GM10266 (cell line): ENCODE measurements at regions not wholly inside any gene's neighbourhood (a gene's known extent, or its start where the extent isn't known, plus 50 kb on each side); places are given as distances from the start of the nearest gene placed in this dataset.
"Not testable (repeated sequence)": the region's sequence is repeated elsewhere in the genome, so short reads cannot be mapped to it uniquely, and the experiment has no call there.

Experiments used
- DNase-seq: peaks from one replicate; pipeline ENCODE4 v3.0.0; 2012; ENCODE audit errors: extremely low spot score
- TF ChIP-seq, protein P1 (sequence below): IDR thresholded peaks from 2 replicates; pipeline ENCODE4 v1.5.1; 2012; ENCODE audit warnings: mild to moderate bottlenecking, low read depth; ENCODE audit not compliant: control insufficient read depth, insufficient read depth; ENCODE audit errors: missing control alignments

DNA sequence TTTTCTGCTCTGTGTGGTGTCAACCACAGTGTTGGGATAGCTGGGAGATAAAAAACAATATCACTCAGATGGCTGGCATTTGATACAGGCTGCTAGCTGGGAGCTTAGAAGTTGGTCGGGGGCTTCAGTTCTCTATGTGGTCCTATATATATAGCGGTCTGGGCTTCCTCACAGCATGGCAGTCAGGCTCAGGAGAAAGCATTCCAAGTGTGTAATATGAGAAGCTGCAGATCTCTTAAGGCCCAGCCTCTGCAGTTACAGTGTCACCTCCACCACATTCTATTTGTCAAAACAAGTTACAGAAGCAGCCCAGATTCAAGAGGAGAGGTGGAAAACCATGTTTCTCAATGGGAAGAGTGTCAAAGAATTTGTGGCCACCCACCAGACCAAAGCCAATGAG lies 108.1 kb upstream of the NIPBL start:
- no peak for DNase-seq
- TF ChIP-seq, protein P1, sequence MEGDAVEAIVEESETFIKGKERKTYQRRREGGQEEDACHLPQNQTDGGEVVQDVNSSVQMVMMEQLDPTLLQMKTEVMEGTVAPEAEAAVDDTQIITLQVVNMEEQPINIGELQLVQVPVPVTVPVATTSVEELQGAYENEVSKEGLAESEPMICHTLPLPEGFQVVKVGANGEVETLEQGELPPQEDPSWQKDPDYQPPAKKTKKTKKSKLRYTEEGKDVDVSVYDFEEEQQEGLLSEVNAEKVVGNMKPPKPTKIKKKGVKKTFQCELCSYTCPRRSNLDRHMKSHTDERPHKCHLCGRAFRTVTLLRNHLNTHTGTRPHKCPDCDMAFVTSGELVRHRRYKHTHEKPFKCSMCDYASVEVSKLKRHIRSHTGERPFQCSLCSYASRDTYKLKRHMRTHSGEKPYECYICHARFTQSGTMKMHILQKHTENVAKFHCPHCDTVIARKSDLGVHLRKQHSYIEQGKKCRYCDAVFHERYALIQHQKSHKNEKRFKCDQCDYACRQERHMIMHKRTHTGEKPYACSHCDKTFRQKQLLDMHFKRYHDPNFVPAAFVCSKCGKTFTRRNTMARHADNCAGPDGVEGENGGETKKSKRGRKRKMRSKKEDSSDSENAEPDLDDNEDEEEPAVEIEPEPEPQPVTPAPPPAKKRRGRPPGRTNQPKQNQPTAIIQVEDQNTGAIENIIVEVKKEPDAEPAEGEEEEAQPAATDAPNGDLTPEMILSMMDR: no peak

DNA sequence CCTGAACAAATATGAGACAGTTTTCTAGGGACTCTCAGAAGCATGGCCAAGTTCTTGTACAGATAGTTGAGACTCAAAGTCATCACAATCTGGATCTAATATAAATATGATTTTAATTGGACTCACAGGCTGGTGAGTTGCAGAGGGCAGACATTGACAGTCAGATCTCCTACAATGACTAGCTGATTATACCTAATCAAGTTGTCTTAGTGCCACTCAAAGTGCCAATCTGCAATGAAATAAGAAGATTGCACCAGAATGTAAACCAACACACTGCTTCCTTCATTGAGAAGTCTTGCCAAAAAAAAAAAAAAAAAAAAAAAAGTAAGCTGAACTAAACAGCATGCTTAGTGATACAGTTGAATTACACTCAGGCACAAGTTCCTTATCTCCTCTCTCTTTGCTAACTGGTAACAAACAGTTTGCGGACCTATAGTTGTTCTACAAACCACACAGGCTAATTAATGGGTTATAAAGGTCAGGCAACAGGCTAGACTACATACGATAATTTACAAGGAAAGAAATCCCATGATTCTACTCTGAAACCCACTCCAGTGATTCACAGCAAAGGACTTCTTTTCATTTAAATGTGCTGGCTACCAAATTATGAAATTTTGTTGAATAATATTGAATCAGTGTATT lies 107.3 kb upstream of the NIPBL start:
- no peak for DNase-seq
- TF ChIP-seq, protein P1: no peak

DNA sequence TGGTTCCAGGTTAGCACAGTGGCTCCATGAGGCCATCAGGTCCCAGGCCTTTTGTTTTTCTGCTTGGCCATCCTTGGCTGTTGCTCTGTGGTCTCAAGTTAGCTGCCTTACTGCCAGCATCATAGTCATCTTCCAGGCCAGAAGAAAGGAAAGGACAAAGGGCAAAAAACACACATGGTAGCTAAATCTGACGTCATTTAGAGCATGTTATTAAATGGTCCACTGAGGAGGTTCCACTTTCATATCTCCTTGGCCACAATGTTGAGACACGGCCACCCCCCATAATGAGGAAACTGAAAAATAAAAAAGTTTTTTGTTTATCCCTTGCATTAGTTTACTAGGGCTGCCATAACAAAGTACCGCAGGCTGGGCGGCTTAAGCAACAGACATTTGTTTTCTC lies 106.4 kb upstream of the NIPBL start:
- no peak for DNase-seq

DNA sequence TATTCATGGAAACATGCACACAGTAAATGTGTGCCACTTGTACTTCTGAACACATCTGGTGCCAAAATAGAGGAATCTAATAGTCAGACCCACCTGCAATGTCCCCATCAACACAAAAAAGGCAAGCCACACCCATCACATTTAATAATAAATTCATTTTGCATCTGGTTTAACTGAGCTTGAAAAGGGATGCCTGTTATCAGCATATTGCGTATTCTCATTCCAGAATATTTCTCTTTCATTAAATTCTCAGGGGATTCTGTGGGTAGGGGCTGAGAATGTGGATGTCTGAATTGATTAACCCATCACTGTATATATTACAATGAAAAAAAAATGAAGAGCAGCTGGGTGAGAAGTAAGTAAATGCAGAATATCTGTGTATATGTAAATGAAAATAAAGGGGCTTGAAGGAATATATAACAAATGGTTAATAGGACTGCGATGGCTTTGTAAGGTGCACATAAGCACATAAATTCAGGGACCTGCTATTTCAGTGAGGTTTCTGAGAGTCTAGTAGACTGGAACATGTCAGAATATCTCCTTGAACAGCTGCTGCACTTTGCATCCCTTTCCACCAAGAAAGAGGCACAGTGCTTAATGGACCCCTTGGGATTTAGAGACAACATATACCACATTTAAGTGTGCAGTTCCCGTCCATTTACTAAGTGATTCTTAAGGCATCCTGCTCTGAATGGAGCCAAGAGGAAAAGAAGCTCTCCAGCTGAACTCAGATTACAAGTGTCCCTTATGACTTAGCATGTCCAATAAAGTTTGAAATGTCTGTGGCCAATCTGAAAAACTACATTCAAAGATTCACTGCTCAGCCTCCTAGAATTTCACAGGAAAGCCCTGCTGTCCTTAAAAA lies 104.1 kb upstream of the NIPBL start:
- TF ChIP-seq, protein P1: no peak
- no peak for DNase-seq

More for the DNA sequence above, 106.4 kb upstream of the NIPBL start:
- TF ChIP-seq, protein P1: no peak

DNA sequence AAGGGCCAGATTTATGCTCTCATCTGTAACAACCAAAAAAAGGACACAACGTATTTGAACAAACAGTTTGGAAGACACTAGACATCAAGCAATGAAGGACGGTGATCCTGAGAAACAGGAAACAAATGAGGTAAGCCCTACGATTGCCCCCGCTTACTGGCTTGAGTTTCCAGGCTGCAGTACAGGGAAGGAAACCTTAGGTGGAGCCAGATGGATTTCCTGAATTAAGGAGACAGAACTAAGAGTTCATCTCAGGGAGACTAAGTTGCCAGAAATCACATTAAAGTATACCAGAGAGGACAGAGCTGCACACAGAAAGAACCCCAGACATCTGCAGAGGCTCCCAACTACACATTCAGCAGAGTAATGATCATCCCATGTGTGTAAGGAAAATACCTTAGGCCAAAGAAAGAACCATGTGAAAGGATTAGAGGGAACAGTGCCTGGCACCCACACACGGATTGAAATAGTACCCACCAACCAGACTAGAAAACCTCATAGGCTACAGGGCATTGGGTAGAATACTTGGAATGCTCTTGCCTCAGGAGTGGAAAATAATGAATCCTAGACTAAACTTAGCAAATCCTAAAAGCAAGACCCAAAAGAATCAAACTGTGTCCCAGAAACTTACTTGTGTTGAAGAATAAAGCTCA lies 99.3 kb upstream of the NIPBL start:
- DNase-seq: no peak
- TF ChIP-seq, protein P1: no peak

DNA sequence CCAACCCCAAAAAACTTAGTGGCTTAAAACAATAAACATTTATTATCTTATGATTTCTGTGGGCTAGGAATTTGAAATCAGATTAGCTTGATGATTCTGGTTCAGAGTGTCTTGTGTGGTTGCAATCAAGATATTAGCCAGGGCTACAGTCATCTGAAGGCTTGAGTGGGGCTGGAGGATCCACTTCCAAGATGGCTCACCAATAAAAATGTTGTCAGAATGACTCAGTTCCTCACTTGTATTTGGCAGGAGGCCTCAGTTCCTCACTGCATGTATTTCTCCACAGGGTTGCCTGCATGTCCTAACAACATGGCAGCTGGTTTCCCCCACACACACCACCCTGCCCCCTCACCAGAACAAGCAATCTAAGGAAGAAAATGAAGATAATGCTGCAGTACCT lies 98.2 kb upstream of the NIPBL start:
- TF ChIP-seq, protein P1: no peak
- DNase-seq: no peak

DNA sequence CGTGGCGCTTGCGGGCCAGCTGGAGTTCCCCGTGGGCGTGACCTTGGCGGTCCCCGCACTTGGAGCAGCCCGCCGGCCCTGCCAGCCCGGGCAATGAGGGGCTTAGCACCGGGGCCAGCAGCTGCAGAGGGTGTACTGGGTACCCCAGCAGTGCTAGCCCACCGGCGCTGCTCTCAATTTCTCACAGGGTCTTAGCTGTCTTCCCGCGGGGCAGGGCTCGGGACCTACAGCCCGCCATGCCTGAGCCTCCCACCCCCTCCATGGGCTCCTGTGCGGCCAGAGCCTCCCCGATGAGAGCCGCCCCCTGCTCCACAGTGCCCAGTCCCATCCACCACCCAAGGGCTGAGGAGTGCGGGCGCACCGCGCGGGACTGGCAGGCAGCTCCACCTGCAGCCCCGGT lies 94.0 kb upstream of the NIPBL start:
- not testable (repeated sequence) for DNase-seq
